ENCODE measurements at regions not wholly inside any gene's neighbourhood (a gene's known extent, or its start where the extent isn't known, plus 50 kb on each side); places are given as distances from the start of the nearest gene placed in this dataset.

GRCh38 chr1:29789910-29790247 is 553.6 kb downstream of the PTPRU start:
- Histone ChIP-seq H4K20me1 (ENCODE audit: insufficient read depth, low read length) (no peaks in the 10 kb centered on the region), H3K9me3 (ENCODE audit: insufficient read depth, low read depth, low read length) (no peaks in the 10 kb centered on the region), H3K79me2 (ENCODE audit: insufficient read depth, low read length) (no peaks in the 10 kb centered on the region), H3K4me1 (ENCODE audit: insufficient read depth, low read length) (no peaks in the 10 kb centered on the region), H3K9ac (ENCODE audit: low read length) (no peak overlapping the region), H3K4me3 (ENCODE audit: insufficient read depth, low read depth, low read length) (no peak overlapping the region), H3K27ac (ENCODE audit: low read depth, low read length) (no peak overlapping the region), H3K27me3 (ENCODE audit: insufficient read depth, low read length) (no peaks in the 10 kb centered on the region), H2AFZ (ENCODE audit: low read depth, low read length) (no peak overlapping the region), H3K4me2 (ENCODE audit: low read length) (no peak overlapping the region), H3K36me3 (ENCODE audit: insufficient read depth, low read length) (no peaks in the 10 kb centered on the region)
- TF ChIP-seq CTCF (IDR thresholded peaks at IDR 0.05; ENCODE audit: insufficient read depth, low read depth, low read length), result no peak
- no peak for TF ChIP-seq EZH2 (IDR thresholded peaks at IDR 0.05; ENCODE audit: insufficient read depth, low read length)
- Mint-ChIP-seq H3K9me3 (ENCODE audit: unreplicated experiment) (no peaks in the 10 kb centered on the region), H3K36me3 (ENCODE audit: low read depth, unreplicated experiment) (peaks cover 2% of the 10 kb centered on the region), H3K27ac (ENCODE audit: unreplicated experiment) (no peak overlapping the region), H3K4me3 (ENCODE audit: unreplicated experiment) (no peak overlapping the region), H3K4me1 (ENCODE audit: low read depth, unreplicated experiment) (peaks cover 4% of the 10 kb centered on the region), H3K27me3 (ENCODE audit: low read depth, unreplicated experiment) (peaks cover 25% of the 10 kb centered on the region)
- DNase-seq (ENCODE audit: low read depth) (no peak), FAIRE-seq (no peak)

DNA sequence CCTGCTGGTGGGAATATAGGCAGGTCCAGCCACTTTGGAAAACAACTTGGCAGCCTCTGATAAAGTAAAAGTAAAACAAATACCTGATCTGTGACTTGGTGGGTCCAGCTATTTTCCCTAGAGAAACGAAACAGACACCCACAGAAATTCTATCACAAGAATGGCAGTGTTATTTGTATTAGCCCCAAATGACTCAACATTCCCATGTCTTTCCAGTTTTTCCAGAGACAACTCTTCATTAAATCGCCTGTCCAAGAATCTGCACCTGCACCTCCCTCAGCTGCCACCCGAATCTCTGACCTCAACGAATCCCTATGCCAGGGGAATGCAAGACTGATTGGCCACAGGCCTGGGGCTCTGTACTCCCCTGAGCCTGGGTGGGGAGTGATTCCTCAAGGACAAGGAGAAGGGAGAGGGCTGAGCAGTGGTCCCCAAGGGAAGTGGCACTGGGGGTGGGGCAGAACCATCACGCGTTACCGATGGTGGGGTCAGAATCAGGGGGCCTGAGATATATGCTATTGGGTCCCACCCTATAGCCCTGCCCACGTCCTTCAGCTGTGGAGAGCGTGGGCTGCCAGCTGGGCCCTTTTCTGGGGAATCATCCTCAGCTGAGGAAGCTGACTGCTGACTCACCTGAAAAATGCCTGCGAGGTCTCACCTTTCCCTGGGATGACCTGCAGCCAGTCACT is 553.0 kb downstream of the PTPRU start:
- peaks cover 25% of the 10 kb centered on the region for H3K27me3 Mint-ChIP-seq (ENCODE audit: low read depth, unreplicated experiment)
- peak; percentile 60 for DNase-seq (ENCODE audit: low read depth)
- no peak overlapping the region for H2AFZ ChIP-seq (ENCODE audit: low read depth, low read length)
- no peak for FAIRE-seq
- peaks cover 2% of the 10 kb centered on the region for H3K36me3 Mint-ChIP-seq (ENCODE audit: low read depth, unreplicated experiment)
- no peaks in the 10 kb centered on the region for H3K9me3 ChIP-seq (ENCODE audit: insufficient read depth, low read depth, low read length)
- H3K36me3 ChIP-seq (ENCODE audit: insufficient read depth, low read length), result no peaks in the 10 kb centered on the region
- H3K79me2 ChIP-seq (ENCODE audit: insufficient read depth, low read length), result no peaks in the 10 kb centered on the region
- no peak overlapping the region for H3K9ac ChIP-seq (ENCODE audit: low read length)
- H3K4me3 ChIP-seq (ENCODE audit: insufficient read depth, low read depth, low read length), result no peak overlapping the region
- no peak overlapping the region for H3K4me3 Mint-ChIP-seq (ENCODE audit: unreplicated experiment)
- H4K20me1 ChIP-seq (ENCODE audit: insufficient read depth, low read length), result no peaks in the 10 kb centered on the region
- peak overlapping the region; percentile 5 for H3K27ac ChIP-seq (ENCODE audit: low read depth, low read length)
- no peaks in the 10 kb centered on the region for H3K27me3 ChIP-seq (ENCODE audit: insufficient read depth, low read length)
- H3K9me3 Mint-ChIP-seq (ENCODE audit: unreplicated experiment), result no peaks in the 10 kb centered on the region
- H3K4me1 Mint-ChIP-seq (ENCODE audit: low read depth, unreplicated experiment), result peaks cover 4% of the 10 kb centered on the region
- TF ChIP-seq CTCF (IDR thresholded peaks at IDR 0.05; ENCODE audit: insufficient read depth, low read depth, low read length) (no peak), EZH2 (IDR thresholded peaks at IDR 0.05; ENCODE audit: insufficient read depth, low read length) (no peak)
- no peak overlapping the region for H3K4me2 ChIP-seq (ENCODE audit: low read length)
- no peak overlapping the region for H3K27ac Mint-ChIP-seq (ENCODE audit: unreplicated experiment)
- H3K4me1 ChIP-seq (ENCODE audit: insufficient read depth, low read length), result no peaks in the 10 kb centered on the region
